Activated CD8-positive, alpha-beta memory T cell treated with anti-CD3 and anti-CD28 coated beads for 36 hours (primary cell): ENCODE measurements at regions not wholly inside any gene's neighbourhood (a gene's known extent, or its start where the extent isn't known, plus 50 kb on each side); places are given as distances from the start of the nearest gene placed in this dataset.

Experiments used
- CTCF ChIA-PET: fragments of 350-600 bp; sonication (Branson Sonifier 250); formaldehyde crosslinking; loops from one replicate; lab custom pipeline; 2021; ENCODE audit warnings: antibody characterized with exemption; lab: Charles Lee
- POLR2A ChIA-PET: fragments of 350-600 bp; sonication (Branson Sonifier 250); formaldehyde crosslinking; loops from one replicate; lab custom pipeline; 2021; ENCODE audit warnings: antibody characterized with exemption; lab: Charles Lee

DNA sequence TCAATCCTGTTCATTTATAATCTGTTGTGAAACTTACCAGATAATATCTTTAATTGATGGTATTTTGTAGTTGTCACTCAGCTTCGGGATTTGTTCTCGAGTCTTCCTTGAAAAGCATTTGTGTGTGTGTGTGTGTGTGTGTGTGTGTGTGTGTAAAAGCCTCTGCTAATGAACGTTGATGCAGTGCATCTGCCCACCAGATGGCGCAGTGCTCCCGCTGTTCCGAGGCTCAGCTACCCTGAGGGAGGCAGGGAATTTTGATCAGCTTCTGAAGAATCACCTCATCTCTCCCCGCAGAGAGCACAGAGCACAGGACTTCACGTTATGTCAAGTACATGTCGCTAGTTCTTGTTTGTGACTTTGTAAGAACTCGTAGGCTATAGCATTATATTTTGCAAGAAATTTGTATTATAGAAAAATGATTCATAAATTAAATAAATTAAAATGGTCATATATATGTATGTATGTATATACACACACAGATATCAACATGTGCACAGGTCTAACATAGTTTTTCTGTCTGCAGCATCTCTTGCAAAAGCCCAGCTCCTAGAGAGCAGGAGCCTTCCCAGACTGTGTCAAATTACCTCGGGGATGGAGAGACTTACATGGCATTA, 316.7 kb upstream of the IGFBP7 start:
- ChIA-PET POLR2A (no interaction called here), CTCF (interaction anchor here (0.6 to 1.6 kb wide), 2 partner anchors 263 to 1418 kb away, joined by 3 to 5 read pairs; no protein-coding TSS in a partner anchor)

GRCh38 chr4:57425610-57426009, 315.4 kb upstream of the IGFBP7 start:
- ChIA-PET POLR2A (no interaction called here), CTCF (interaction anchor here (1.6 kb wide), 1 partner anchor 262 kb away, joined by 5 read pairs; no protein-coding TSS in a partner anchor)

GRCh38 chr4:57424232-57424897, 314.2 kb upstream of the IGFBP7 start:
- ChIA-PET POLR2A (no interaction called here), CTCF (no interaction called here)

DNA sequence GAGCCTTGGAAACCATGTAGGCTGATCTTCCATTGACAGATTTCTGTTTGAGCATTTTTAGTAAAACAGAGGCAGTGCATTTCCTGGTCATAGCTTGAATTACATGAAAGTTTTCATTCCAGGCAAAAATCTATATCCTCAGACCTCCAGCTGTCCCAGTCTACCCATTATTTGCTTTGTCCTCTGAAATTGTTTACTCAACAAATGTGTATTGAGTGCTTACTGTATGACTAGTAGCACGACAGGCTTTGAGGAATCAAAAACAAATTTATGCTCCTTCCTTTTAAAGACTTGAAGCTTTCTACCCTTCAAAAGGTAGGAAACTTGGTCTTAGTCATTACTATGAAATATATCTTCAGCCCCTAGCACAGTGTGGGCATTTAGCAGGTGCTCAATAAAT, 307.9 kb upstream of the IGFBP7 start:
- CTCF ChIA-PET: no interaction called here

GRCh38 chr4:57412259-57413054, 302.3 kb upstream of the IGFBP7 start:
- ChIA-PET POLR2A (no interaction called here), CTCF (no interaction called here)

More for the DNA sequence above, 307.9 kb upstream of the IGFBP7 start:
- POLR2A ChIA-PET: no interaction called here

DNA sequence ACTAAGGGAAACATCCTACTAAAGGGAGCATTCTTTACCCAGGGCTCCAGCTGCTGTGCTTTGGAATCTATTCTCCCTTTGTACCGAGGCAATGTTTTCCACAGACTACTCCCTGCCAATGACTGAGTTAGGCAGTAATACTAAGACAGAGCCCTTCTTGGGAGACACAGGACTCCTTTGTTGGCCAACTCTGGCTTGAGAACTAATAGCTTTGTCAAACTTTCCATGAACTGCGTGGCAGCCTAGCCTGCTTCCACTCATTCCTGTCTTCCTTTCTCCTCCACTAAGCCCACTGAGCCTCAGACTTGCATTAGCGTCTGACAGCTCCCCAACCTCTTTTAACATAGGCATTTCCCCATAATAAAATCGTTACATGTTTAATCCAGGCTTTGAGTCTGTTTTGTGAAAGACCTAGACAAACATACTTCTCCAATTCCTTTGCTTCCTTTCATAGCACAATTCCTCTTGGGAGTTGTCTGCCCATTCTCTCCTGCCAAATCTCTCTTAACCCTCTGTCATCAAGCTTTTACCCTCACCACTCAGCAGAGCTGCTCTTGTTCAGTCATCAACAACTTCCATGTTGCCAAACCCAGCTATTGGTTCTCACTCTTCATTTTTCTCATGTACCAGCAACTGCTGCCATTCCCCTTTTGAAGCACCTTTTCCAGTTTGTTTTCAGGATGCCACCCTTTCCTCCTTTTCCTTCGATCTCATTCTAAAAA, 300.3 kb upstream of the IGFBP7 start:
- CTCF ChIA-PET: no interaction called here
- POLR2A ChIA-PET: no interaction called here

DNA sequence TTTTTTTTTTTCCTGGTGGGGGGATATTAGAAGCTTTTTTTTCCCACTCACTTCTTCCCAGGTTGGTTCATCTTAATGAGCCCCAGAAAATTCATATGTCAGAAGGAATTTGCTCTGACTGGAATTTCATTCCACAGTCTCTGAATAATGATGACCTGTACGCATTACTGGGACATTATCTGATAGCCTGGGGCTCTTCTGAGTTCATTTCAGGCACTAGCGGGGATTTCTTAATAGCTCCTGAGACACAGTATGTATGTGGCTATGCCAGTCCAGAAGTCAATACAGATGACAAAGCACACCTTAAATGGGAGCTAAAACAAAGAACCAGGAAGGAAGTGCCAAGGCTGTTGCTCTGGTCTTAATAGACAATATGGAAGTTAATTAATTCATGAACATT, 295.2 kb upstream of the IGFBP7 start:
- ChIA-PET CTCF (no interaction called here), POLR2A (no interaction called here)

GRCh38 chr4:57404483-57404882, 294.3 kb upstream of the IGFBP7 start:
- ChIA-PET POLR2A (no interaction called here), CTCF (no interaction called here)

- ChIA-PET CTCF (no interaction called here), POLR2A (no interaction called here)
These were observed 293.4 kb upstream of the IGFBP7 start for GRCh38 chr4:57403591-57403990.

GRCh38 chr4:57401586-57401985, 291.4 kb upstream of the IGFBP7 start:
- ChIA-PET CTCF (no interaction called here), POLR2A (no interaction called here)

DNA sequence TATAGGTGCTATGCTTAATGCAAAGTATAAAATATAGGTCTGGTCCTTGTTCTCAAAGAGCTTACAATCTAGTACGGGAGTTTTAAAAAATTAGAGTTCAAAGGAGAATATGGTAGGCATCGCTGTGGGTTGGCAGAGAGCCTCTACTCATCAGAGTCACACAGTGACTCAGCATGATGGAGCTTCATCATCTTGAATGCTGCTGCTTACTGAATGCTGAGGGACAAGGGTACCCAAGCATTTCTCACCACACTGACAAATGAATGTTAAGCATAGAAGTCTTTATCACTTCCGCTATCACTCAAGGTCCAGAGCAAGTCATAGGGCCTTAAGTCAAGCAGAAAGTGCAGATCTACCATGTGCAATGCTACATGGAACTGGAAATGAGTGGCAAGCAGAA, 268.6 kb upstream of the IGFBP7 start:
- ChIA-PET CTCF (no interaction called here), POLR2A (no interaction called here)

DNA sequence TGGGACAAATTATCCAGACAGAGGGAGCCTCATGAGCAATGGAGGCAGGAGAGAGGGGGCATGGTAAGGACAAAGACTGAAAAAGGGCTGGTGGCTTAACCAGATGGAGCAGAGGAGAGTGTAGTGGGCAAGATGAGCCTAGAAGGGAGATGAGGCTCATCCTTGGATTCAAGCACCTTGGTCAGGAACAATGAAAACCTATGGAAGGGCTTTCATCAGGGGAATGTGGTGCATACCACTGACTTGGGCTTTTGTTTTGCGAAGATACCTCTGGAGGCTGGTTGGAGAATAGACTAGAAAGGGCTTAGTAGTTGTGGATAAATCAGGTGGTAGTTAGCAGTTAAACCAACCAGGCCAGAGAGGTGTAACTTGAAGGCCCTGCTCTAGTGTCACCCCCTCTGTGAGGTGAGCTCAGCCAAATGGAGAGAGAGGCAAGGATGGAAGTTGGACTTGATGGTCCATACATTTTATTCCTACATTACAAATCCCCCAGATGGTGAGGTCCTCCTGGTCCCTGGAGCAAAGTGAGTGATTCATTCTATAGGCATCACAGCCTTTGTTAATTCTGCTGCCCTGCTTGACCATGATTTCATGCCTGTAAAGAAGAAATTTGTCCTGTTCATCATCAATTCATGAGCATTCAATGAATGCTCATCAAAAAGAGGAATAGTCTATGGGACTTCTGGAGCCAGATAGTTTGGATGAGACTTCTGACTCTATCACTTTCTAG, 264.8 kb upstream of the IGFBP7 start:
- POLR2A ChIA-PET: no interaction called here
- CTCF ChIA-PET: no interaction called here

- POLR2A ChIA-PET: no interaction called here
- CTCF ChIA-PET: no interaction called here
These were observed 263.8 kb upstream of the IGFBP7 start for GRCh38 chr4:57373991-57374390.

DNA sequence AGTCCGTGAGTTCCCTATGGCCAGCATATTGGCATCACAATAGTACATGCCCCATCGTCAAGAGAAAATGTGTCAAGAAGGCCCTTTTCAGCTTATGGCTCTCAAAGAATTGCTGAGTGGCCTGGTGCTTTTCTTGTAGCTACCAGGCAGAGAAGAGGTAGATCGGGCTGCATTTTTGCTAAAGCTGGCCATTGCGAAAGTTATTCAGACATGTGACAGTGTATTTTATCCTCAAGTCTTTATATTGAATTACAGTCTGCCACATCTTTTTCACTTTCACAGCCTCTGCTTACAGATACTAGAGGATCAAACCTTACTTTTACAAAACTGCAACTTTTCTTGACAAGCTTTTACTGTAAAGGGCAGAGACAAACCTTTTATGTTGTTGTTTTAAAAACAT, 261.5 kb upstream of the IGFBP7 start:
- ChIA-PET POLR2A (no interaction called here), CTCF (no interaction called here)

- CTCF ChIA-PET: no interaction called here
- POLR2A ChIA-PET: no interaction called here
These were observed 260.5 kb upstream of the IGFBP7 start for GRCh38 chr4:57370691-57371090.

DNA sequence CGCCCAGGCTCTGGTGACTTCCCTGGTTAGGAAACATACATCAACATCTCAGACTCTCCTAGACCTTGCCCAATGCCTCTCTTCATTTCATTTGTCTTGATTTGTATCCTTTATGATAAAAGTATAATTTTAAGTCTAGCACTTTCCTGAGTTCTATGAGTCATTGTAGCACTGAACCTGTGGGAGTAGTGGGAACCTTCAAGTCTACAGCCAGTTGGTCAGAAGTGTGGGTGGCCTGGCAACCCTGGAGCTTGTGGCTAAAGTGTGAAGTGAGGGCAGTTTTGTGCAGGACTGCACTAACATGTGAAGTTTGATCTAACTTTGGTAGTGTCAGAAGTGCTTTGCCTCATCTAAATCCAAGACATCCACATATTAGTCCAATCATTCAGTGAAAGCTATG, 259.3 kb upstream of the IGFBP7 start:
- CTCF ChIA-PET: no interaction called here
- POLR2A ChIA-PET: no interaction called here

- CTCF ChIA-PET: no interaction called here
- POLR2A ChIA-PET: no interaction called here
These were observed 254.1 kb upstream of the IGFBP7 start for GRCh38 chr4:57364255-57364654.

GRCh38 chr4:57363346-57363745, 253.2 kb upstream of the IGFBP7 start:
- CTCF ChIA-PET: no interaction called here

GRCh38 chr4:57360681-57361080, 250.5 kb upstream of the IGFBP7 start:
- ChIA-PET POLR2A (no interaction called here), CTCF (no interaction called here)

More at GRCh38 chr4:57363346-57363745, 253.2 kb upstream of the IGFBP7 start:
- POLR2A ChIA-PET: no interaction called here
